Type B pancreatic cell (in vitro differentiated cells): ENCODE measurements at regions not wholly inside any gene's neighbourhood (a gene's known extent, or its start where the extent isn't known, plus 50 kb on each side); places are given as distances from the start of the nearest gene placed in this dataset.

Experiments
- DNase-seq: peaks from one replicate; pipeline ENCODE4 v3.0.0; 2021; ENCODE audit warnings: mixed read lengths; ENCODE audit not compliant: unreplicated experiment; ENCODE audit errors: extremely low spot score
- H3K27ac Mint-ChIP-seq: 2 replicates; pipeline ENCODE4 v1.8.0; 2021; ENCODE audit warnings: mild to moderate bottlenecking, mixed read lengths
- H3K27me3 Mint-ChIP-seq: 2 replicates; pipeline ENCODE4 v1.8.0; 2021; ENCODE audit warnings: mixed read lengths
- H3K36me3 Mint-ChIP-seq: 2 replicates; pipeline ENCODE4 v1.8.0; 2021; ENCODE audit warnings: mixed read lengths
- H3K4me1 Mint-ChIP-seq: one replicate; pipeline ENCODE4 v1.8.0; 2021; ENCODE audit warnings: mixed read lengths; ENCODE audit not compliant: unreplicated experiment
- H3K4me3 Mint-ChIP-seq: 2 replicates; pipeline ENCODE4 v1.8.0; 2021; ENCODE audit warnings: mild to moderate bottlenecking, mixed read lengths
- H3K9me3 Mint-ChIP-seq: 2 replicates; pipeline ENCODE4 v1.8.0; 2021; ENCODE audit warnings: mixed read lengths
- CTCF ChIP-seq: fragments of 200-600 bp; sonication (generic); conservative IDR thresholded peaks from 2 replicates; pipeline ENCODE4 v1.5.0; 2021; ENCODE audit warnings: antibody characterized with exemption, mild to moderate bottlenecking

- no peaks in the 10 kb centered on the region for H3K36me3 Mint-ChIP-seq
- TF ChIP-seq CTCF, result no peak
- H3K4me3 Mint-ChIP-seq, result no peak overlapping the region
- no peak overlapping the region for H3K27ac Mint-ChIP-seq
- no peaks in the 10 kb centered on the region for H3K4me1 Mint-ChIP-seq
- no peak for DNase-seq
- H3K9me3 Mint-ChIP-seq, result no peaks in the 10 kb centered on the region
- H3K27me3 Mint-ChIP-seq, result peaks cover 62% of the 10 kb centered on the region
Observed at GRCh38 chr20:21570285-21570992, 56.6 kb upstream of the NKX2-2 start.

- no peak for DNase-seq
- Mint-ChIP-seq H3K36me3 (no peaks in the 10 kb centered on the region), H3K4me3 (no peak overlapping the region), H3K9me3 (no peaks in the 10 kb centered on the region), H3K27ac (no peak overlapping the region), H3K4me1 (no peaks in the 10 kb centered on the region), H3K27me3 (peaks cover 58% of the 10 kb centered on the region)
- TF ChIP-seq CTCF, result no peak
Observed at GRCh38 chr20:21569586-21569985, 55.7 kb upstream of the NKX2-2 start.

- TF ChIP-seq CTCF, result no peak
- Mint-ChIP-seq H3K36me3 (no peaks in the 10 kb centered on the region), H3K9me3 (no peaks in the 10 kb centered on the region), H3K4me3 (no peak overlapping the region), H3K4me1 (no peaks in the 10 kb centered on the region), H3K27me3 (peaks cover 48% of the 10 kb centered on the region), H3K27ac (no peak overlapping the region)
- no peak for DNase-seq
Observed at GRCh38 chr20:21564127-21564773, 50.4 kb upstream of the NKX2-2 start.
